IgD-negative memory B cell (primary cell): ENCODE measurements at regions not wholly inside any gene's neighbourhood (a gene's known extent, or its start where the extent isn't known, plus 50 kb on each side); places are given as distances from the start of the nearest gene placed in this dataset.
"Not testable (repeated sequence)": the region's sequence is repeated elsewhere in the genome, so short reads cannot be mapped to it uniquely, and the experiment has no call there.

ENCODE experiments used
- H3K27ac Mint-ChIP-seq, 3 donors: one replicate each; pipeline ENCODE4 v1.8.0; 2020 to 2022; ENCODE audit warnings: mild to moderate bottlenecking in 3 of 3, mixed read lengths in 3 of 3, moderate library complexity in 1 of 3
- H3K27me3 Mint-ChIP-seq: one replicate; pipeline ENCODE4 v1.8.0; 2021; ENCODE audit warnings: mixed read lengths
- H3K36me3 Mint-ChIP-seq: one replicate; pipeline ENCODE4 v1.8.0; 2020; ENCODE audit warnings: mild to moderate bottlenecking, mixed read lengths
- H3K4me1 Mint-ChIP-seq, 3 donors: one replicate each; pipeline ENCODE4 v1.8.0; 2020 to 2022; ENCODE audit warnings: mixed read lengths in 3 of 3, mild to moderate bottlenecking in 1 of 3
- H3K4me3 Mint-ChIP-seq, 4 donors: one replicate each; pipeline ENCODE4 v1.8.0; 2020 to 2022; ENCODE audit warnings: mild to moderate bottlenecking in 4 of 4, mixed read lengths in 4 of 4, moderate library complexity in 3 of 4
- H3K9me3 Mint-ChIP-seq, 3 donors: one replicate each; pipeline ENCODE4 v1.8.0; 2020 to 2021; ENCODE audit warnings: mixed read lengths in 3 of 3, mild to moderate bottlenecking in 1 of 3

DNA sequence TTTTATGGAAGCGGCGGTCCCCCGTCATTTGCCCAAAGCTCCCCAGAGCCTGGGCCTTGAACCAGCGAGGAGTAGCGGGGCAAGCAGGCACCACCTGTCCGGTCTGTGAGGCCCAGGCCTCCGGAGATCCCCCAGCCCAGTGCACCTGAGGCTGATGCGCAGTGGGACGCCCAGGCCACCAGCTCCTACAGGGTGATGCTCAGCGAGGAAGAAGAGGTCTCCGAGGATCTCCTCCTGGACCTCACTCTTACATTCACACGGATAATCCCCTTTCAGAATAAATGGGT lies 220.2 kb downstream of the NDUFA10 start:
- no peak overlapping the region for H3K4me3 Mint-ChIP-seq
- peaks cover 10% of the 10 kb centered on the region for H3K27me3 Mint-ChIP-seq
- H3K36me3 Mint-ChIP-seq: no peaks in the 10 kb centered on the region

DNA sequence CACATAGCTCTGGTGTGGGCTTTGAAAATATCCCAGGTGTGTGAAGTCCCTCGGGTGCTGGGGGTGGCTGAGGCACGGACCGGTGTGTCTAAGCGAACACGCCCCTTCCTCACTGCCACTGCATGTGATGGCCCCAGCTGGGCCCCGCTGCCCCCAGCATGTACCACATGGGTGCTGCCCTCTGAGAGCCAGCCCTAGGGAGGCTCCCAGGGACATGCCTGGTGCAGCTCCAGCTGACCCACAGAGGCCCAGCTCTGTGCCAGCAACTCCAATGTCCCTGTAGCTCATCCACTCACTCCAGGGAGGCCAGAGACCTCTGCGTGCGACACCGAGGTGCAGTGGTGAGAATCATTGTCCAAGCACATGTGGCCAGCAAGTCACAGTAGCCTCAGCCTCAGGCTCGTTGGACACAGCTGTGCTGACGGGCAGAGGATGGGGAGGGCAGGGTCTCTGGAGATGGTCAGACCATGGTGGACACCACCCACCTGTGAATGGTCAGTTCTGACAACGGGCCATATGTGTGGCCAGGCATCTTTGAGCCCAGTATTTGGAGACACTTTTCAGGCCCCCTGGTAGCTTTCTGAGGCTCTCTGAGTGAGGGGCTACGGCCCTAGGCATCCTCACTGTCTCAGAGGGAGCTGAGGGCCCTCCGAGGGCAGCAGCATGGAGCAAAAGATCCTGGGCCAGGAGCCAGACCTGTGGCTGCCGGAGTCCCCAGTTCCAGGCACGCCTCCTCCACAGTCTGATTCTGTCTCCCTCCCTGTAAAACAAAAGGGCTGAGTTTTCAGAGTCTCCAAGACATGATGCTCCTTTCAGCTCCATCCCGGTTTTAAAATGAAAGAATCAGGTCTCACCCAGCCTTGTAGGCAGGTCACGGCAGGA lies 220.7 kb downstream of the NDUFA10 start:
- Mint-ChIP-seq H3K4me3 (no peak overlapping the region), H3K27ac (no peak overlapping the region), H3K36me3 (no peaks in the 10 kb centered on the region)

More for the DNA sequence above, 220.2 kb downstream of the NDUFA10 start:
- Mint-ChIP-seq H3K4me1 (peaks cover 0 to 1% (median 0%) of the 10 kb centered on the region in 3 donors), H3K9me3 (peaks cover 0 to 6% (median 0%) of the 10 kb centered on the region in 3 donors), H3K27ac (no peak overlapping the region)

DNA sequence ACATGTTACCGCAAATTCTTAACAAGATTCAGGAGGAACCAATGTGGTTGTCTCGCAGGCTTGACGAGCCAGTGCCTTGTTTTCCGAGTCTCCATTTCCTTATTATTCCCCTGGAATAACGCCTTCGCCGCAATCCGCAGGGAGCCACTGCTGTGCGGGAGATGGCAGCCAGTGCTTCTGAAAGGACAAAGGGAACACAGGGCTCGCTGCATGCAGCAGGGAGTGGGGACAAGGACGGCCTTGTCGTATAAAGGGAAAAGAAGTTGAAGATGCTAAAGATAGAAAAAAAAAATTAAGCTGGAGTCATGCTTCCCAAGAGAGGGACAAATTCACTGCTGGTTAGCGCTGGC lies 221.4 kb downstream of the NDUFA10 start:
- Mint-ChIP-seq H3K27me3 (peaks cover 10% of the 10 kb centered on the region), H3K4me3 (no peak overlapping the region), H3K4me1 (peaks cover 0 to 1% (median 0%) of the 10 kb centered on the region in 3 donors), H3K27ac (no peak overlapping the region), H3K36me3 (no peaks in the 10 kb centered on the region), H3K9me3 (peaks cover 0 to 6% (median 0%) of the 10 kb centered on the region in 3 donors)

More for the DNA sequence above, 220.7 kb downstream of the NDUFA10 start:
- peaks cover 0 to 1% (median 0%) of the 10 kb centered on the region in 3 donors for H3K4me1 Mint-ChIP-seq
- H3K27me3 Mint-ChIP-seq: peaks cover 10% of the 10 kb centered on the region
- peaks cover 0 to 6% (median 0%) of the 10 kb centered on the region in 3 donors for H3K9me3 Mint-ChIP-seq

DNA sequence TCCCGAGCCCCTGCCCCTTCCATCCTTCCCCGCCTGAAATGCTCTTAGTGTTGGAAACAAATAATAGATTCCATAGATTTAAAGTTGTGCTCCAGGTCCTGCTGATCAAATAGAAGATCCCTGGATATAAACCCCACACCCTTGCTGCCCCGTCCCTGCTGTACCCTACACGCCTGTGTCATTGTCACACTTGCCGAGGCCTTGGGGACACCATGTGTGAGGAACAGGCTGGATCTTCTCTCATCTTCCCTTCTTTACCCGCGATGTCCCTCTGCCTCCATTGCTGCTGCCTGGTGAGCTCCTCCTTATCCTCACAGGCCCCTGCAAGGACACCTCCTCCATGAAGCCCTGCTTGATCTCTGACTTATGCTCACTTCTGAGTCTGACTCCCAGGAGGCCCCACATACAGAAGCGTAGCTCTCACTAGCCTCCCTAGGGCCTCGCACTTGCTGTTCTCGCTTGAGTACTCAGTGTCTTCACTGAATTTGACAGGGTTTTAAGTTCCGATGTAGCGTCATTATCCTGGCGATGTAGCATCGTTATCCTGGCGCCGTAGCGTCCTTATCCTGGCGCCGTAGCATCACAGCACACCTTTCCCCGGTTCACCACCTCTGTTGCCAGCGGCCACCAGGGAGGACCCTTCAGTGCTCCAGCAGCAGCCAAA lies 221.9 kb downstream of the NDUFA10 start:
- peaks cover 0 to 1% (median 0%) of the 10 kb centered on the region in 3 donors for H3K4me1 Mint-ChIP-seq
- peaks cover 0 to 6% (median 0%) of the 10 kb centered on the region in 3 donors for H3K9me3 Mint-ChIP-seq
- H3K4me3 Mint-ChIP-seq: no peak overlapping the region
- no peak overlapping the region for H3K27ac Mint-ChIP-seq
- H3K27me3 Mint-ChIP-seq: peaks cover 10% of the 10 kb centered on the region
- no peaks in the 10 kb centered on the region for H3K36me3 Mint-ChIP-seq

DNA sequence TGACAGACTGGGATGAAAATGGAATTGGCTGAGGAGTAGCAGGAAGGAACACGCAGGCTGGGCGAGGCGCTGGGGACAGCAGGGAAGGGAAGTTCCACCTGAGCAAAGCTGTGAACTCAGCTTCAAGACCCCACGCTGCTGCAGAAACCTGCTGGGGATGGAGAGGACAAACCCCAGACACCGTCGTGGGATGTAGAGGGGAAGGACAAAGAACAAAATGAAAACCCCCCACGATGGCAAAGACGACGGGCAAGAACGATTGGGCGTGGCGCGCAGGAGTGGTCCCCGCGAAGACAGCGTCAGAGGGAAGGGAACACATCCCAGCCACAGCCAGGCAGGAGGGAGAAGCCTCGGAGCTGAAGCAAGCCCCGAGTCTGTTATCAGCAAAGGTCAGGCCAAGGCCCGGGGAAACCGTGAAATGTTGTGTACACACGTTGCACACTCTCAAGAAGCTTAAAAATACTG lies 222.9 kb downstream of the NDUFA10 start:
- H3K36me3 Mint-ChIP-seq: no peaks in the 10 kb centered on the region
- H3K4me3 Mint-ChIP-seq: no peak overlapping the region
- peaks cover 10% of the 10 kb centered on the region for H3K27me3 Mint-ChIP-seq
- H3K27ac Mint-ChIP-seq: no peak overlapping the region
- peaks cover 0 to 6% (median under 1%) of the 10 kb centered on the region in 3 donors for H3K9me3 Mint-ChIP-seq
- H3K4me1 Mint-ChIP-seq: no peaks in the 10 kb centered on the region

DNA sequence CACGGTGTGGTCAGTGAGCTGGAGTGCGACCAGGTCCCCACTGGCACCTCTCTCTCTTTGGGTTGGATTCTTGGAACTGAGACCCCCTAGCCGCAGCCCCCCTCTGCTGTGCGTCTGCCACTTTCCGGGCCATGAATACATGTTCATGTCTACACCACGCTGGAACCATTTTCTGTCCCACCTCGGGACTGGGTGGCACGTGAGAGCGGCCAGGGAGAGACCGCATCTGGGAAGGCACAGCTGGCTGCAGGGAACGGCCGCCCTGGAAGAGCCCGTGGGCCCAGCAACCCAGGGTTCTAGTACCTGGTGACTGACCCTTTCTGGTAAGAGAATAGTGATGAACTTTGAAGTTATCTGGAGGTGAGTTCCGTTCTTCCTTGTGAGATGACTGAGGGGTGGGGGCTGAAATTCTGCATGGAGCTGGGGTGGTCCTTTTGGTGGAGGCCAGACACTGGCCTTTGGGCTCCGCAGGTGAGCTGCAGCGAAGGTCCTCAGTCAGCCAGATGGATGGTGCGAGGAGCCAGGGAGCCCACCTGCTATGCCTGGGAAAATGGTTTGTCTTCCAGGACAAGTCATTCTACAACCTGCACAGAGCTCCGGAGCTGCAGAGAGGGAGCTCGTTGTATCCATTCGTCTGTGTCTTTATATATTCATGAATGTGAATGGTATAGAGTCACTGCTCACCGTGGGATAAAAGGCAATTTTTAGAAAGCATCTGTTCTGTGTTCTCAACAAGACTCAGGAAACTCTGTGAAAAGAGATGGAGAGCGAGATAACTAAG lies 223.5 kb downstream of the NDUFA10 start:
- H3K27me3 Mint-ChIP-seq: peaks cover 10% of the 10 kb centered on the region
- peaks cover 0 to 6% (median 2%) of the 10 kb centered on the region in 3 donors for H3K9me3 Mint-ChIP-seq
- H3K4me3 Mint-ChIP-seq: peak overlapping the region in 1 of 4 donors; percentile 70
- no peak overlapping the region for H3K27ac Mint-ChIP-seq
- no peaks in the 10 kb centered on the region for H3K36me3 Mint-ChIP-seq
- no peaks in the 10 kb centered on the region for H3K4me1 Mint-ChIP-seq

DNA sequence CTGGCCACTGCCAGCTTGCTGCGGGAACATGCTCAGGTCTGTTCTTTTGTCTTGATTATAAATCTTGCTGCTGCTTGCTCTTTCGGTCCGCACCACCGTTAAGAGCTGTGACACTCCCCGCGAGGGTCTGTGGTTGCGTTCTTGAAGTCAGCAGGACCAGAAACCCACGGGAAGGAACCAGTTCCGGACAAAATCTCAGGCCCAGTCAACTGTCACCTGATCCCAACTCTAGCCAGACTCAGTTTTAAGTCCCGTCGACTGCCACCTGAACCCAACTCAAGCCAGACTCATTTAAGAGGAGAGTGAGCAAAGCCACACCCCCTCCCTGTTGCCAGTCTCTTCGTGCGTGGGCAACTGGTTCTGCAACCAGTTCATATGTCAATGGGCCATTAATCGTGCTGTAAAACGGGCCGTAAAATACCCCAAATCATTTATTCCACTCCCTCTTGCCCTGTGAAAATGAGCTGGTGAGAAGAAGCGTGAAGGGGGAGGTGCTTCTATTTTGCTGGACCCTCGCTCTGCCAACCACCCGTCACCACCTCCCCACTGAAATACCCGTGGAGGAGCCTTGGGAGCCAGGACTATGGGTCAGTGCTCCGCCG lies 224.3 kb downstream of the NDUFA10 start:
- H3K36me3 Mint-ChIP-seq: no peaks in the 10 kb centered on the region
- peak overlapping the region in 1 of 4 donors; percentile 70 for H3K4me3 Mint-ChIP-seq
- H3K27ac Mint-ChIP-seq: no peak overlapping the region
- H3K27me3 Mint-ChIP-seq: peaks cover 10% of the 10 kb centered on the region
- H3K9me3 Mint-ChIP-seq: peaks cover 0 to 6% (median 2%) of the 10 kb centered on the region in 3 donors
- no peaks in the 10 kb centered on the region for H3K4me1 Mint-ChIP-seq

DNA sequence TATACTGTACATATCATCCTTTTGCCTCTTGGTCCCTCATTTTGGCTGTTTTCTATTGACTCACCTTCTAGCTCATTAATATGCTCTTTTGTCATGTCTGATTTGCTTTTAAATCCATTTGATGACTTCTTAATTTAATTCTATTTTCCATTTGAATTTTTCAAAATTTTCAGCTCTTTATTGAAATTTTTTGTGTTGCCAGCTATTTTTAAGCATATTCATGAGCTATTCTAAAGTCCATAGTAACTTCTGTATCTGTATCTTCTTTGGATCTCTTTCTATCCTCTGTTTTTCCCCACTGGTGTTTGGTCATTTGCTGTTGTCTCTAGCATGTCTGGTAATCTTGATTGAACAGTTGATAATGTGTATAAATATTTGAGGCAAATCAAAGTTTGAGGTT lies 227.8 kb downstream of the NDUFA10 start:
- Mint-ChIP-seq H3K27ac (no peak overlapping the region), H3K9me3 (peaks cover 0 to 12% (median 8%) of the 10 kb centered on the region in 3 donors), H3K4me3 (no peak overlapping the region), H3K4me1 (no peaks in the 10 kb centered on the region), H3K27me3 (peaks cover 9% of the 10 kb centered on the region), H3K36me3 (no peaks in the 10 kb centered on the region)

DNA sequence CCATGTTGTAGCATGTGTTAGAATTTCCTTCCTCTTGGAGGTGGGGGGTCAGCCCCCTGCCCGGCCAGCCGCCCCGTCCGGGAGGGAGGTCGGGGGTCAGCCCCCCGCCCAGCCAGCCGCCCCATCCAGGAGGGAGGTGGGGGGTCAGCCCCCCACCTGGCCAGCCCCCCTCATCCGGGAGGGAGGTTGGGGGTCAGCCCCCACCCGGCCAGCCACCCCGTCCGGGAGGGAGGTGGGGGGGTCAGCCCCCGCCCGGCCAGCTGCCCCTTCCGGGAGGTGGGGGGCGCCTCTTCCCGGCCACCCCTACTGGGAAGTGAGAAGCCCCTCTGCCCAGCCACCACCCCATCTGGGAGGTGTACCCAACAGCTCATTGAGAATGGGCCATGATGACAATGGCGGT lies 229.4 kb downstream of the NDUFA10 start:
- not testable (repeated sequence) for H3K36me3 Mint-ChIP-seq, H3K27me3 Mint-ChIP-seq, H3K4me1 Mint-ChIP-seq, H3K27ac Mint-ChIP-seq
- peaks cover 0 to 12% (median 6%) of the 10 kb centered on the region in 3 donors for H3K9me3 Mint-ChIP-seq
- H3K4me3 Mint-ChIP-seq: peak overlapping the region in 1 of 4 donors; percentile 60

DNA sequence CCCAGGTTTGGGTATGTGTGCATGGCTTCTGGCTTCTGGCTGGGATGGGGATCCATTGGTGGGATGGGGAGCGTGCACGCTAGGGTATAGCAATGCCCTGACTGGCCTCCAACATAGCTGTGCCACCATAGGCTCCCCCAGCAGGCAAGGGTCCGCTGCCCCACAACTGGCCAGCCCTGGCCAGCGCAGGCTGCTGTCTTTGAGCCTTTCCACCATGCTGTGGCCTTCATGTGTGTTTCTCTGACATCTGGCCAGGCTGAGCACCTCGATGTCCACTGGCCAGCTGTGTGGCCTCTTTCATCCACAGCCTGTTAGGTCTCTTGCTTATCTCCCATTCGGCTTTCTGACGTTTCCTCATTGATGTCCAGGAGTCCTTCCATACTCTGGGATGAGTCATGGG lies 231.3 kb downstream of the NDUFA10 start:
- no peaks in the 10 kb centered on the region for H3K4me1 Mint-ChIP-seq
- peaks cover 0 to 12% (median 2%) of the 10 kb centered on the region in 3 donors for H3K9me3 Mint-ChIP-seq

DNA sequence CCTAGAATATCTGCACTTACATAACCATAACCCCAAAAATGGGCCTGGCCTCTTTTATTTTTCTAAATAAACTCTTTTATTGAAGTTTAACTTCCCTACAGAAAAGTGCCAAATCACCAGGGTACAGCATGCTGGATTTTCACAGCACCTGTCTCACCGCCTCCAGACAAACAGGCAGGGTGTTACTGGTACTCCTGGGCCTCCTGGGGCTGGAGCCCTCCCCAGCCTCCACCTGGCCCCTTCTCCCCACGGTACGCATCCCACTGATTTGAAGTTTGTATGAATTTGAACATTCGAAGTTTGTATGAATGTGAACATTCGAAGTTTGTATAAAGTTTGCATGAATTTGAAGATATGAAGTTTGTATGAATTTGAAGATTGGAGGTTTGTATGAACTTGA lies 232.1 kb downstream of the NDUFA10 start:
- no peak overlapping the region for H3K4me3 Mint-ChIP-seq
- H3K36me3 Mint-ChIP-seq: no peaks in the 10 kb centered on the region
- peaks cover 0 to 12% (median 2%) of the 10 kb centered on the region in 3 donors for H3K9me3 Mint-ChIP-seq
- H3K4me1 Mint-ChIP-seq: no peaks in the 10 kb centered on the region
- H3K27ac Mint-ChIP-seq: no peak overlapping the region
- H3K27me3 Mint-ChIP-seq: peaks cover 1% of the 10 kb centered on the region

More for the DNA sequence above, 231.3 kb downstream of the NDUFA10 start:
- H3K4me3 Mint-ChIP-seq: no peak overlapping the region
- H3K36me3 Mint-ChIP-seq: no peaks in the 10 kb centered on the region
- no peak overlapping the region for H3K27ac Mint-ChIP-seq
- peaks cover 1% of the 10 kb centered on the region for H3K27me3 Mint-ChIP-seq

DNA sequence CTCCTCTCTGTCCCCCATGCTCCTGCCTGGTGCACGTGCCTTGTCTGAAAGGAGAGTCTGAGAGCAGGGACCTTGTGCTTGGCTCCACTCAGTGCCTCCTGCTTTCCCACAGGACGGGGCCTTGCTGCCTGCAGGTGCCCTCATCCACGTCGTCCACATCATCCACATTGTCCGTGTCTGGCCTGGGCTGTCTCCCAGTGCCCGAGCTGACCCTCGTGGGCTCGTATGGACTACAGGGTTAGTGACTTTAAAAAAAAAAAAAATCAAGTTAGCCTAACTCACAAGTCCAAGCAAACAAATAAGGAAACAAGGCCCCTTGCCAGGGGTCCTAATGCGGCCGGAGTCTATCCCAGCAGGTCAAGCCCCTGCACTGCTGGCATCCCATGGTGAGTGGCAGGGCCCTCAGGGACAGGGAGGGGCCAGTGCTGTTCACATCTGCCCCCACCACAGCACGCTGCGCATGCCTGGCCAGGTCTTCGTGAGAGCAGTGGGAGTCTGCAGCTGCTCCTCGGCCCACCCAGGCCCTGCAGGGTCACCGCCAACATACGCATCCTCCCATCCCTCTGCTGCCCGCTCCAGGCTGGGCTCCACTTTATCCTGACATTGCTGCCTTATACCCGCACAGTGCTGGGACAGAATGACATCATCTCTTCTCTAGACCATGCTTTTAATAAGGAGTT lies 232.6 kb downstream of the NDUFA10 start:
- Mint-ChIP-seq H3K4me3 (no peak overlapping the region), H3K4me1 (no peaks in the 10 kb centered on the region), H3K36me3 (no peaks in the 10 kb centered on the region), H3K27me3 (peaks cover 4% of the 10 kb centered on the region), H3K27ac (no peak overlapping the region), H3K9me3 (peaks cover 0 to 12% (median 2%) of the 10 kb centered on the region in 3 donors)

DNA sequence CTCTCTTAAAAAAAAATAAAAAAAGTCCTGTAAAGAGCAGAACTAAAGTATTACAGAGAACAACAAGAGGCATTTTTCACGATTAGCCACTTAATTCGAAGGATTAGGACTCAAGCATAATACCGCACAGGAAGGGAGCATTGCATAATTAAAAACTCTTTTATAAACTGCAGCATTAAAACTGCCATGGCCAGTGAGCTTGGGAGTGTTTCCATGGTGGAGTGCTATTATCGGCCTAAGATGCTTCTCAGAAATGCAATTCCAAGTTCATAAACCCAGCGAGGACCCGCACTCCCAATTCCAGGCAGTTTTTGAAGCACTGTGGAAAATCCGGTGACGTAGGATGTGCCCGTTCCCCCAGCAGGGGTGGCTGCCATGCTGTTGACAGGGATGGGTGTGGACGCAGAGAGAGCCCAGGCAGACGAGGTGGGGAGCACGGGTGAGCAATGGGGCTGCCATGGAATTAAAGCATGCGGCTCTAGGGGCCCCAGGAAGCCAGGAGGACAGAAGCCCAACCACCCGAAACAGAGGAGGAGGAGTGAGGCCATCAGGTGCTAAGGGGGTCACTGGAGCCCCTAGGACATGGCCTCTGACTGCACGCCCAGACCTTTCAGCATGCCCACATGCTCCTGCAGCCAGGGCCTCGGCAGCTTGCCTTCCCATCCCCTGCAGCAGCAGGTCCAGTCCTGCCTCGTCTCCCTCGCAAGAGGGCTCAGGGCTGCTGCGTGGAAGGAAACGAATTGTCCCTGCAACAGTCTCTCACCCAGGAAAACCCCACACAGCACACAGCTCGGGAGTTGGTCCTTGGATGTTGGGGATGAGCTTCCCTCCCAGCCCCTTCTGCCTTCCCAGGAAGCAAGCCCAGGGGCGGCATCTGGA lies 233.4 kb downstream of the NDUFA10 start:
- H3K27me3 Mint-ChIP-seq: peaks cover 4% of the 10 kb centered on the region
- peaks cover 0 to 10% (median 2%) of the 10 kb centered on the region in 3 donors for H3K9me3 Mint-ChIP-seq
- H3K27ac Mint-ChIP-seq: no peak overlapping the region
- H3K36me3 Mint-ChIP-seq: no peaks in the 10 kb centered on the region
- H3K4me3 Mint-ChIP-seq: no peak overlapping the region
- no peaks in the 10 kb centered on the region for H3K4me1 Mint-ChIP-seq
